ENCODE measurements at regions not wholly inside any gene's neighbourhood (a gene's known extent, or its start where the extent isn't known, plus 50 kb on each side); places are given as distances from the start of the nearest gene placed in this dataset.

DNA sequence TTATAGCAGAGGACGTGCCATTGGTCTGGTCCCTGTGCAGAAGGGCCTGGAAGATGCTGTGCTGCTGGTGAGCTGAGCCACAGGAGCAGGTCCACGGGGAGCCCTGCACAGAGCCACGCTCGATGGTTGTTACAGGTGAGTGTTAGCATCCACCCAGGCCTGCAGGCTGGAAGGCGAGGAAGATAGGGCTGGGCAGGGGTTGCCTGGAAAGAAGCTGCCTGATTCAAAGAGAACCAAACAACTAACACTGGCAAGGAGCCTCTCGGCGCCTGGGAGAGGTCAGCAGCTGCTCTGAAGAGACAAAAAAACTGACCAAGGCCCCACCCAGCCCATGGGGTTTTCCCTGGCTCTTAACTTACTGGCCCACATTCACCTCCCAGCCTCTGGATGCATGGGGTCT, 160.2 kb downstream of the MED10 start:
- TF ChIP-seq POLR2AphosphoS5 (IDR thresholded peaks at IDR 0.05; ENCODE audit: low read depth, low read length) (no peak), POLR2A (IDR thresholded peaks at IDR 0.05; ENCODE audit: low read depth, low read length) (no peak)

All from GM12892 (cell line).